LoVo (cell line): ENCODE measurements at regions not wholly inside any gene's neighbourhood (a gene's known extent, or its start where the extent isn't known, plus 50 kb on each side); places are given as distances from the start of the nearest gene placed in this dataset.

Experiments used
- DNase-seq: peaks from one replicate; pipeline ENCODE4 v3.0.0-alpha.2; 2016; ENCODE audit warnings: low spot score

- no peak for DNase-seq
These were observed 79.4 kb downstream of the PDGFA start for GRCh38 chr7:440059-440749.

GRCh38 chr7:441684-442421 is 77.8 kb downstream of the PDGFA start:
- DNase-seq = no peak

DNA sequence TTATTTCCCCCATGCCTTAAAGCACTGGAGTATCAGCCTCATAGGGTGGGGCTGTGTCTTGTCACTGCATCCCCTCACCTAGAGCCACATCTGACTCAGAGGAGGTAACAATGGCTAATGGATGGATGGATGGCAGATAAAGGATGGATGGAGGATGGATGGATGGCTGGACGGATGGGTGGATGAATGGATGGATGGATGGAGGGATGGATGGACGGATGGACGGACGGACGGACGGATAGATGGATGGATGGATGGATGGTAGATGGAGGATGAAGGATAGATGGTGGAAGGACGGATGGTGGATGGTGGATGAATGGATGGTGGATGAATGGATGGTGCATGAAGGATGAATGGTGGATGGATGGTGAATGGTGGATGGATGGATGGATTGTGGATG is 77.2 kb downstream of the PDGFA start:
- DNase-seq = no peak

- DNase-seq = no peak
These were observed 76.3 kb downstream of the PDGFA start for GRCh38 chr7:443279-443833.

- DNase-seq = no peak
These were observed 75.0 kb downstream of the PDGFA start for GRCh38 chr7:444606-445005.

GRCh38 chr7:445020-445419 is 74.6 kb downstream of the PDGFA start:
- no peak for DNase-seq

GRCh38 chr7:445563-446288 is 73.9 kb downstream of the PDGFA start:
- DNase-seq = no peak

DNA sequence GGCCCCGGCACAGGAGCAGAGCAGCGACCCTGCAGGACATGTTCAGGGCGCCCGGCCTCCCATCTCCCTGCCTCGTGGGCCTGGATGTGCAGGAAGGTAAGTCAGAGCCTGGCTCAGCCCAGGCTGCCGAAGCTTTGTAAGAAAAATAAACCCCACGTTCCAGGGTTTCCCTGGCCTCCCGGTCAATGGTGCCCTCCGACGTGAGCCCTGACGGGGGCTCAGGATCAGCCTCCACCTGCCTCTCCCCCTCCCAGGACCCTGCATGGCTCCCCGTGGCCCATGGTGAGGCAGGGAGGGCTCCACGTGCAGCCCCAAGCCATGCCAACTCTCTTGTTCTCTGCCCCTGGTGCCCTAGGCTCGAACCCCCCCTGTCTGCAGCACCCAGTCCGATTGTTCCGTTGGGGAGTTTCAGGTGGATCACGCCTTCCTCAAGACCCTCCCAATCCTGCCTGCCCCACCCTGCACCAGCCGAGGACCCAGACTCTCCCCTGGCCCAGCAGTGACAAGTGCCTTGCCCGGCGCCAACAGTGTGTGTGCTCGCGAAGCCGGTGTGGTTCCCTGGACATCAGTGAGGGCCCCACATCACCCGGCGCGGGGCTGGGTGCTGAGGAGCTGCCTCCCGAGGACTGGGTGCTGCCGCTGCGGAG is 73.2 kb downstream of the PDGFA start:
- no peak for DNase-seq
